Stimulated activated CD4-positive, alpha-beta T cell treated with anti-CD3 and anti-CD28 coated beads, TNF-alpha, amount 100 ng/mL, for 24 hours (primary cell): ENCODE measurements at regions not wholly inside any gene's neighbourhood (a gene's known extent, or its start where the extent isn't known, plus 50 kb on each side); places are given as distances from the start of the nearest gene placed in this dataset.

Source experiments
- DNase-seq, 3 experiments: peaks; one replicate each; pipeline ENCODE4 v3.0.0-alpha.2; 2020; ENCODE audit warnings: low read depth in 3 of 3

- no peak for DNase-seq
These were observed 731.4 kb downstream of the TSN start for GRCh38 chr2:122486705-122487415.

- DNase-seq, result no peak
These were observed 735.6 kb downstream of the TSN start for GRCh38 chr2:122491011-122491410.

GRCh38 chr2:122500316-122501105, 745.1 kb downstream of the TSN start:
- DNase-seq, result no peak

- no peak for DNase-seq
These were observed 751.2 kb downstream of the TSN start for GRCh38 chr2:122506620-122507019.

GRCh38 chr2:122507261-122507660, 751.8 kb downstream of the TSN start:
- DNase-seq, result no peak

GRCh38 chr2:122512091-122512490, 756.6 kb downstream of the TSN start:
- DNase-seq, result no peak

GRCh38 chr2:122514451-122514996, 759.1 kb downstream of the TSN start:
- DNase-seq, result no peak

- DNase-seq, result no peak
These were observed 760.4 kb downstream of the TSN start for GRCh38 chr2:122515731-122516290.

- no peak for DNase-seq
These were observed 761.3 kb downstream of the TSN start for GRCh38 chr2:122516775-122517174.

GRCh38 chr2:122519366-122519765, 763.9 kb downstream of the TSN start:
- no peak for DNase-seq

- DNase-seq, result no peak
These were observed 764.6 kb downstream of the TSN start for GRCh38 chr2:122519821-122520611.

GRCh38 chr2:122523143-122523542, 767.7 kb downstream of the TSN start:
- no peak for DNase-seq

- no peak for DNase-seq
These were observed 768.5 kb downstream of the TSN start for GRCh38 chr2:122523981-122524380.

GRCh38 chr2:122525336-122525735, 769.9 kb downstream of the TSN start:
- DNase-seq, result no peak

- no peak for DNase-seq
These were observed 772.6 kb downstream of the TSN start for GRCh38 chr2:122528061-122528460.

- no peak for DNase-seq
These were observed 773.7 kb downstream of the TSN start for GRCh38 chr2:122528958-122529705.

GRCh38 chr2:122530814-122531213, 775.4 kb downstream of the TSN start:
- no peak for DNase-seq

- DNase-seq, result no peak
These were observed 776.0 kb downstream of the TSN start for GRCh38 chr2:122531290-122532071.

GRCh38 chr2:122532072-122532344, 776.6 kb downstream of the TSN start:
- DNase-seq, result no peak

- DNase-seq, result no peak
These were observed 777.0 kb downstream of the TSN start for GRCh38 chr2:122532481-122532880.
